ENCODE measurements at regions not wholly inside any gene's neighbourhood (a gene's known extent, or its start where the extent isn't known, plus 50 kb on each side); places are given as distances from the start of the nearest gene placed in this dataset.

DNA sequence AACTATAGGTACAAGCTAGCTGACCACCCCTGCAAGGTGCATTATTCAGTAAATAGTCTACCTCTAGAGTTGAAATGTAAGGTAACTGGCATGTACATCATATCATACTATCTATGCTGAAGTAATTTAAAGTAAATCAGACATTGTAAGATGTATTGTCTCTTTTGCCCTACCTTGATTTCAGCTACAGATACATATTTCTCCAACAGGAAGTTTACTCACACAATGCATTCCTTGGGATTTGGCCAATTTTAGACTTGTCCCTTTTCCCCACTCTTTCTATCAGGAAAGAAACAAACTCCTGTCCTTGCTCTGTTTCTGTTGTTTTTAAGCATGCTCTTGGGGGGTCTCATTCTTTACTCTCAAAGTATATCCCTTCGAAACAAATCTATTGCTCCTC, 58.5 kb upstream of the TSLP start:
- no peak for DNase-seq

GRCh38 chr5:111016801-111017200, 54.7 kb upstream of the TSLP start:
- no peak for DNase-seq

GRCh38 chr5:111017731-111018130, 53.8 kb upstream of the TSLP start:
- no peak for DNase-seq

All from NCI-H2107 (cell line).